ENCODE measurements at regions not wholly inside any gene's neighbourhood (a gene's known extent, or its start where the extent isn't known, plus 50 kb on each side); places are given as distances from the start of the nearest gene placed in this dataset.
"Not testable (repeated sequence)": the region's sequence is repeated elsewhere in the genome, so short reads cannot be mapped to it uniquely, and the experiment has no call there.

DNA sequence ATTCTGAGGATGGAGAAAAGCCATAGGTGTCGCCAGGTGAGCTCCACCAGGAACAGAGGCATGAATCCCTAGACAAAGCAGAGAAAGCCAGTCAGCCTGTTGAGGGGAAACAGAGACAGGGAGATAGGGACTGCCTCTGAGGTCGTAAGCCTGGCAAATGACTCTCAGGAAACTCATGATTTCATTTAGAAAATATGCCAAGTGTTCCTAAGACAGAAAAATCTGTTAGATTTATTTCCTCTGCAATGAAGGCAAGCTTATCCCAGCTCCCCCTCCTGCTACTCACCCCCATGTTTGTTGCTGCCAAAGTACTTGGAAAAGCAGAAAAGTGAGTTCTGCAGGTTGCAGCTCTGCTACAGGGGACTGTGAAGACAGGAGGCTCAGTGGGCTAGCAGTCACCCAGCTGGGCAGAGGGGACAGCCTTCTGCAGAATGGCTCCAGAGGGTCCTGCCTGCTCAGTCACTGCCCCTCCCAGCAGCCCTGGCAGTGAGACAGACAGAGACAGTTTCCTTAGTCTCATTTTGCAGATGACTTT lies 184.3 kb downstream of the ADRA2A start:
- DNase-seq (ENCODE audit: low spot score in 2 of 2) = no peak
- no peak for FAIRE-seq

DNA sequence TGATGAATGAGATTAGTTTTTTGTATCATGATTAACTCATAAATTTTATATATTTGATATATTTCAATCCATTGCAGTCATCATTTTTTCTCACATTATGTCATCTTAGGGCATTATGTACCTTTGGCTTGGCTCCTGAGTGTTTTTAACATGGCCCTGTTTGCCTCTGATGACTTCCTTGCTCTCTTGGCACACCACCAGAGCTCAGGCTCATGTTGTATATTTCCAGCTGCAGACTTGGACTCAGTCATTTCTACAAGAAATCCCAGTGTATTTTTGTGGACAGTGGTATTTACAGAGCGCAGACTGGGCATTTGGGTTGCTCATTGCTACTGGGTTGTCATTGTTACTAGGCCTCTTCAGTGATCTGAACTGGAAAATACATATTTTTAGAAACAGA lies 188.5 kb downstream of the ADRA2A start:
- DNase-seq (ENCODE audit: low spot score in 2 of 2) (no peak), FAIRE-seq (no peak)

DNA sequence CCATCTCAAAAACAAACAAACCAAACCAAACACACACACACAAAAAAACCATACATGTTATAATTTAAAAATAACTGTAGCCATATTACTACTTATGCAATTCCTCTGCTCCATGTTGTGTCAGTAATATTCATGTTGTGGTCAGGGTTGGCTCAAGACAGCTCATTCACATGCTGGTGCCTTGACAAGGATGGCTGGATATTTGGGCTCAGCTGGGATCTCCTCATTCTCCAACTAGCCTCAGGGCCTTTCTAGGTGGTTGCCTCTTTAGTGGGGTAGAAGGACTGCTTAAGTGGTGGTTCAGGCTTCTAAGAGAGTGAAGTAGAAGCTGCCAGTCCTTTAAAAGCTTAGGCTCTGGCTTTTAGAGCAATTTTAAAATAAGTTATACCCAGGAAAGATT lies 189.3 kb downstream of the ADRA2A start:
- FAIRE-seq = no peak
- DNase-seq (ENCODE audit: low spot score in 2 of 2) = no peak

DNA sequence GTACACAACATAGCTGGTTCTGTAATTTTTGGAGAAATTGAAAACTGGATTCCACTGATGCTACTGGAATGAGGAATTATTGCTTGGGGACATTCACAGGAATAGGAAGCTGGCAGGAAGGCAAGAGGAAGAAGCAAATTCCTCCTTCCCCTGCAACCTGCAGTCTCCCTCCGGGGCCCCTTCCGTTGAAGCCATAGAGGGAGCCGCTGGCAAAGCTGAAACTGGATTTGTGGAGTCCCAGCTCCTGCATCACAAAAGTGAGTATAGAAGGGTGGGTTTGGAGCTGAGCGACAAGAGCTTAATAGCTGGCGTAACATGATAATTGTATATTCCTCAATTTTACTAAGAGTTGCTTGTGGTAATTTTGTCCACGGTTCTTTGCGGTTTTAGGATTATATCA lies 190.8 kb downstream of the ADRA2A start:
- DNase-seq (ENCODE audit: low spot score in 2 of 2) (no peak), FAIRE-seq (no peak)

DNA sequence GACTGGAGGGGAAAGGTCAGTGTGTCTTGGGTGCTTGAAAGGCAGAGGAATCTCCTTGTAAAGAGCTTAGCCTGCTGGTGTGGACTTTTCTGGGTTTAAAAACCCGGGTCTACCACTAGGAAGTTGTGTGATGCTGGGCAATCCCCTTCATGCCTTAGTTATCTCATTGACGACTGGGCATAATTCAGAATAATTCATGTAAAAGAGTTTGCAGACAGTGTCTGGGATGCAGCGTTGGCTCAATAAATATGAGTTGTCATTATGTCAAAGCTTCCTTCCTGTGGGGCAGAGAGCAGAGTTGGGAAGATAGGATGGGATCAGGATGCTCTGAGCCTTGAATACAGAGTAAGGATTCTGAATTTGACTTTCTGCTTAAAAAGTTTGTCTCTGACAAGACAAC lies 196.4 kb downstream of the ADRA2A start:
- FAIRE-seq (no peak), DNase-seq (ENCODE audit: low spot score in 2 of 2) (no peak)

DNA sequence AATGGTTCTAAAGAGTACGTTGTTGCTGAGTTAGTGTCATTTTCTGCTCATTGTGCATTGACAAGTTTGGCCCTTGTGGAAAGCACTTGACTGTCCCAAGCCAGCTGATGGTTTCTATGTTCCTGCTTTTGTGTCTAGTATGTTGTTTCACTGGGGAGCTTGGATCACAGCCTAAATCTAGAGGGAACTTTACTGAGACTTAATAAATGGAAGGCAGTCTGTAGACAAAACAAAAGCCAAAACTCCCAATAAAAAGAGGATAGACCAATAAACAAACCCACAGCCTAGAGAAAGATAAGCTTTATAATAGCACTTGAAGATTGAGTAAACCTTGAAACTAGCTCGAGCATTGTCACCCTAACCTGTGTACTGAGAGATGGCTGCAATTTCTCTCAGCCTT lies 196.8 kb downstream of the ADRA2A start:
- DNase-seq (ENCODE audit: low spot score in 2 of 2) (no peak), FAIRE-seq (no peak)

DNA sequence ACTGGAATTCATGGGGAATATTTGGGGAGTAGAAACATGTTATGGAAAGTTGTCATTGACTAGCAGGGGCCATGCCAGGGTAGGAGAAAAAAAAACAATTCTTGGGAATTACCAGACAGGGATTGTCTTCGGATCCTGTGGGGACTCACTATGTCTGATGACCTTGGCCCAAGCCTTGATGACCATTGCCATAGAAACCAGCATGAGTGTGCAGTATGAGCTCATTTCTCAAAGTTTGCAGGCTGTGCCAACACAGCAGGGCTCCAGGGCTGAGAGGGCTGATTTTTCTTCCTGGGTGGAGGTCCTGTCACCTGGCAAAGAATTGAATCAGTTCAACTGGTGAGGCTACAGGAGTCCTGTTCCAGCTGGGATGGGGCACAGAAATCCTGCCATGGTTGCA lies 198.3 kb downstream of the ADRA2A start:
- DNase-seq (ENCODE audit: low spot score in 2 of 2) = no peak
- no peak for FAIRE-seq

DNA sequence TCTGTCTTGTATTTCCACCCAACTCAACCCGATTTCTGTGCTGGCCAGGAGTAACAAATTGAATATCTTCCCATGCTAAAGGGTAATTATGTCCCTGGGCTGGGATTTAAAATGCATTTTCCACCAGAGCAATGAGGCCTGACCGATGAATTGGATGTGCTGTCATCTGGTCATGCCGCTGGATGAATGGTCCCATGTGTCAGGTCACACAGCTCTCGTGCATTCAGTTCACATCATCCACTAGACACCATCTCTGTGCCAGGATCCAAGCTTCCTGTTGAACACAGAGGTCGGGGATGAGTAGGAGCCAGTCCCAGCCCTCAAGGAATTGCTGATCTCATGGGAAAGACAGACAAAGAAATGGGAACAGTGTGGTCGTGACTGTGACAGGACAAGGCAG lies 200.8 kb downstream of the ADRA2A start:
- no peak for FAIRE-seq

DNA sequence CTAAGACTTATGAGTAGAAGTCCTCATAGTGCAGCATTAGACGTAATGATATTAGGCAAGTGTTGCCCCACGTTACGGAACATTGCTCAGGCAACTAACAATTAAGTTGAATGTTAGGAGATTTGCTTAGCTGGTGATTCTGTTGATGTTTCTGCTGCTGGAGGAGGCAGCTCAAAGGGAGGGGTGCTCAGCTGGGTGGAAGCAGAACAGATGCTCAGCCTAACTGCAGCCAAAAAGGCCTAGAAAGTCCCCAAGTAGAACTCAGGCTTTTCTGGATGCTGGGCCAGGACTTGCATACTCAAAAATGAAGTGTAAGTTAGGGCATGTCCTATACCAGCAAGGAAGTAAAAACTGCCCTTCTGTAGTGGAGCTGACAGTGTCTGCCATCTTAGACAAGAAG lies 201.4 kb downstream of the ADRA2A start:
- DNase-seq (ENCODE audit: low spot score in 2 of 2) = no peak
- FAIRE-seq = no peak

More for the DNA sequence above, 200.8 kb downstream of the ADRA2A start:
- no peak for DNase-seq (ENCODE audit: low spot score in 2 of 2)

DNA sequence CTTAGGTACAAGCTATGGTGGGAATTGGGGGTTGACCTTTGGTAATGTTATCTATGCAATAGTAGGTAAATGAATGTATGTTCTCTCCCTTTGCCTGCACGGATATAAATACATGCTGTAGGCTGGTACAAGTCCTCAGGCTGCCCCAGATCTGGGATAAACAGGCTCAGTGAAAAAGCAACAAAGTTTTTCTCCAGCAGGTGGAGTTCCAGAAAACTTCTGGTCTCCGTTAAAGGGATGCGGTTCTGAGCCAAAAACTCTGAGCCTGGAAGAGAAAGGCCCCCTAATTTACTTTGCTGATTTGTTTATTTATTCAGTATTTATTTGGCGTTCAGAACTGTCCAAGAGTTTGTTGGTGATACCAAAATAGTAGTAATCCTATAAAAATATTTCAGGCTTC lies 204.7 kb downstream of the ADRA2A start:
- no peak for FAIRE-seq
- peak in 1 of 2 donors; percentile 7 for DNase-seq (ENCODE audit: low spot score in 2 of 2)

DNA sequence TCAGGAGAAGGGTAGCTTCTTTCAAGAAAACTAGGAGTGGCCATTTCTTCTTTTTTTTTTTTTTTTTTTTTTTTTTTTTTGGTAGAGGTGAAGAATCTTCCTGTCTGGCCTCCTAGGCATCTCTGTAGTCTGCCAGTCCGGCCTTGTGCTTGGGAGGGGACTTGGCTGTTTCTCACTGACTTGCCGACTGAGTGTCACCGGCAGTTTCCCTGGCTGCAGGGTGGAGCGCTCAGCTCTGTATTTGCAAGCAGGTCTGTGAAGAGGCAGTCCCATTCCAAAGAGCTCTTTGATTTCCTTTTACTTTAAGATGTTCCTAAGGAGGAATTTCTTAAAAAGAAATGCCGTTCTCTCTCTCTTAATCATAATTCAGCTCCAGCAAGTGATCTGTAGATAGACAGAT lies 212.6 kb downstream of the ADRA2A start:
- no peak for DNase-seq (ENCODE audit: low spot score in 2 of 2)
- FAIRE-seq = no peak

DNA sequence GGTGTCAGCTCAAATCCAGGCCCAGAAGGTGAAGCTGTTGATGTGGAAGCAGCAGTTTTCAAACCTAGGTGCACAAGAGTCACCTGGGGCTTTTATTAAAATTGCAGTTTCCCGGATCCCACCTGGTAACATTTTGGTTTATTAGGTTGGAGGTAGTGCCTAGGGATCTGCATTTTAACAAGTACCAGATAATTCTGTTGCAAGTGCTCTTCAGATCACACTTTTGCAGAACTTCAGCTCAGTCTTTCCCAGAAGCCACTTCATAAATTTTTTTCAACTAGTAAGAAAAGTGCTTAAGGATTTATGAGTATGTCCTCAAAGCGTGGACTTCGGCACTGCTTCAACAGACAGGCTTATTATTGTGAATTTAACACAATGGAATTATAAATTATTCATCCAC lies 213.8 kb downstream of the ADRA2A start:
- DNase-seq (ENCODE audit: low spot score in 2 of 2) = no peak
- no peak for FAIRE-seq

DNA sequence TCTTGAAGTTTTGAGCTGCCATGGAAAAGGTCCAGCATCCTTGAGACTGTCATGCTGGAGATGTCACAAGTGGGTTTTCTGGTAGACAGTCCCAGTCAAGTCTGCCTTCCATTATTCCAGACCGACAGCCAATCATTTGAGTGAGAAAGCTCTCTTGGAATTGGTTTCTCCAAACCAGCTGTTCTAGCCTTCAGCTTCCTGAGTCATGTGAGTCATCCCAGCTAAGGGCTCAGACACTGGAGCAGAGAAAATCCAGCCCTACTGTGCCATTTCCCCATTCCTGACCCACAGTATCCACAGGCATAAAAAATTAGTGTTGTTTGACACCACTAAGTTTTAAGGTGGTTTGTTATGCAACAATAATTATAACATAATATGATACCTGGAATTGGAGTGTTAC lies 219.0 kb downstream of the ADRA2A start:
- FAIRE-seq (no peak), DNase-seq (ENCODE audit: low spot score in 2 of 2) (no peak)

DNA sequence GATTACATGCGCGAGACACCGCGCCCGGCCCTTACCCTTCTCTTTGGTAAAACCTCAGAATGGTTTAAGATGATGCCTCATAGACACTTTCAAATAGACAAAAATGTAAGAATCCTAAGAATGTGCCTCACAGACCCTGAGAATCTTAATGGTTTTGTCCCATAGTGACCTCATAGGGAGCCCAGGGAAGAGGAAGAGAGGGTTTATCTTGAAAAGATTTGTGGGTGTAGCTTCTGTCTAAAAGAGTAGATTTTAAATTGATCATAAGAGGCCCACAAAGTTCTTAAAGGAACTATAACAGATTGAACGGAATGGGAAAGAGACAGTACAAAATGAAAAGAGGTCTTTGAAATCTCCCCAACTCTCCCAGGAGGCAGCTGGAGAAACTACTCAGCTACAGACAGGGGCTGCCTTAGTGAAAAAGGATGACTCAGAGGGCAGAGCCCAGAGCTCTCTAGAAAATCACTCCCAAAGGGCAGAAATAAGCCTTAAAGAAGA lies 220.6 kb downstream of the ADRA2A start:
- DNase-seq (ENCODE audit: low spot score in 2 of 2) (no peak), FAIRE-seq (no peak)

DNA sequence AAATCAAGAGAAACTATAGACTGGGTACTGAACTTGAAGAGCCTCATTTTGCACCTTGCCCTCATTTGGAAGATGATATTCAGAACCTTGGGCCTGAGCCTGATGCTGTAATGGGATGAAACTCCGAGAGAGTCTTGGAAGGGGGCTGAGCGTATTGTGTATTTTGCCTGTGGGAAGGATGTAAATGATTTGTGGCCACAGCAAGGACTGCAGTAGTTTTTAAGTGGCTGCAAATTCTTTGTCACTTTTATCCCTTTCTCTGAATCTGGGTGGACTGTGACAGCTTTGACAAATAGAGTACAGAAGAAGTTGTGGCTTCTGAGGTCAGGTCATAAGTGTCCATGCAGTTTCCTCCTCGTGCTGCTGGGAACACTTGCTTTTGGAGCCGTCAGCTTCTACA lies 221.2 kb downstream of the ADRA2A start:
- DNase-seq (ENCODE audit: low spot score in 2 of 2) (no peak), FAIRE-seq (no peak)

DNA sequence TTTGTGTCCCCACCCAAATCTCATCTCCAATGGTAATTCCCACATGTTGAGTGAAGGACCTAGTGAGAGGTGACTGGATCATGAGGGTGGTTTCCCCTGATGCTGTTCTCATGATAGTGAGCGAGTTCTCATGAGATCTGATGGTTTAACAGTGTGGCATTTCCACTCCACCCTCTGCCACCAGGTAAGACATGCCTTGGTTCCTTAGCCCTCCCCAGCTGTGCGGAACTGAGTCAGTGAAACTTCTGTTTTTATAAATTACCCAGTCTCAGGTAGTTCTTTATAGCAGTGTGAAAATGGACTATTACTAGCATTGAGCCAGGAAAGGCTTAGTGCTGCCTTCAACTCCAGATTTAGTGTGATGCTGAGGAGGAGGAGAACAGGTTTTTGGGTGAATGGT lies 222.2 kb downstream of the ADRA2A start:
- FAIRE-seq = no peak

DNA sequence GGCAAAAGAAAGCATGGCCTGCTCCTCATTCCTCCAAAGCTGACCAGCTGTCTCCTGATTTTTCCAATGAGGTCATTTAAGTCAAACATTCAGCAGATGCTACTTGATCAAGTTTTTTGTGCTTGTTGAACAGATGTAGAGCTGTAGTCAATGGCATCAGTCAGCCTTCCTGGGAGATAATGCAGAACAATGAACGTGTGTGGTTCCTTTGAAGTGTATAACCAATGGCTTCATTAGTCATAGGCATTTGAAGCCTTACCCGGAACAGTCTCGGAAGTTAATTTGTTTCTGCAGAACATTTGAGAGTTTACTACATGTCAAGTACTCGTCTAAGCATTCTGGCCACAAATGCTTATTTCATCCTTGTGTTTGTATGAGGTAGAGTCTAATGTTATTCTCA lies 227.1 kb downstream of the ADRA2A start:
- no peak for DNase-seq (ENCODE audit: low spot score in 2 of 2)
- FAIRE-seq = no peak

More for the DNA sequence above, 222.2 kb downstream of the ADRA2A start:
- DNase-seq (ENCODE audit: low spot score in 2 of 2) = no peak

DNA sequence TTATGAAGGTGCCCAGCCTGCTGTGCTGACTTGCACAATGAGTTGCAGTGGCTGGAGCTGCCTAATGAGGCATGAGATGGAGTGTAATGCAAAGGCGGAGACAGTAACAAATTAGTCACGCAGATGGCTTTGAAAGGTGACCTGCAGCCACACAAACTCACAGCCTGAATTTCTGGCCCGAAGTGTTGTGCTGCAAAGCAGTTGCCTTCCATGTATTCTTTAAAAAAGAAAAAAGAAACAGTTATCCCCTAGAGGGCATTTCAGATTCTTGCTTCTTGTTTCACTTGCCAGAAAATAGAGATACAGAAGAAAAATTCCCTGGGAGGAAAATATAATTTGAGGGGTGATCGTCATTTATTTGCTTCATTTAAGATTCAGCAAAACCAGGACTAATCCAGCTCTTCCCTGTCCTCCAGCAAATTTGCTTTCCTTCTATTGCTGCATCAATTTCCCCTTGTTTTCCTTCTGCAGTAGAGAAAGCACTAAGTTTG lies 239.9 kb downstream of the ADRA2A start:
- FAIRE-seq (no peak), DNase-seq (ENCODE audit: low spot score in 2 of 2) (no peak)

DNA sequence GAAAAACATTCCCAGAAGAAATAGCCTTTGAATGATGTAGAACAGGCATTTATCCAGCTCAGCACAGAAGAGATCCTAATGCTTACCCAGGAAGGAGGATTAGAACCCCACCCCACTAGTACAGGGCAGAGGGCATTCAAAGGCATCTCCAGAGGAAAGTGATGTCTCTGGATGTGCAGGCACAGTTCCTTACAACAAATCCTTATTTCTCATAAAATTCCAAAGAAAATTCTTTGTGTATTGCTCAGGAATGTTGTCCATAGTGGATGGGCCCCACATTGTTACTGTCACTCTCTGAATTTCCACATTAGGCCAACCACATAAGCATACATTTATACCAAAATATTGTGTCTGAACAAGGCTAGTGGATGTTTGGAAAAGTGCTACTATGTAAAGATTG lies 243.0 kb downstream of the ADRA2A start:
- no peak for FAIRE-seq
- DNase-seq (ENCODE audit: low spot score in 2 of 2) = no peak

DNA sequence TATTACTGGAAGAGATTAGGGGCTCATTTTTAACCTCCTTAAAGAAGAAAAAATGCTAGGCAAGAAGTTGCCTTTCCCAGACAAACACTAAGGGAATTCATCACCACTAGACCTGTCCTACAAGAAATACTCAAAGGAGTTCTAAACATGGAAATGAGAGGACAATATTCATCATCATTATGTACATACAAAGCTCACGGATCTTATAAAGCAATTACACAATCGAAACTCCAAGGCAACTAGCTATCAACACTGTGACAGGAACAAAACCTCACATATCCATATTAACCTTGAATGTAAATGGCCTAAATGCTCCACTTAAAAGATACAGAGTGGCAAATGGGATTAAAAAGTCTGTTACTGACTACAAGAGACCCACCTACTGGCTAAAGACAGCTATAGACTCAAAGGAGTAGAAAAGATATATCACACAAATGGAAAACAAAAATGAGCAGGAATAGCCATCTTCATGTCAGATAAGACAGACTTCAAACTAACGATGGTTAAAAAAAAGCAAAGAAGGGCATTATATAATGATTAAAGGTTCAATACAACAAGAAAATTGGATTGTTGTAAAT lies 246.6 kb downstream of the ADRA2A start:
- FAIRE-seq = no peak
- no peak for DNase-seq (ENCODE audit: low spot score in 2 of 2)

DNA sequence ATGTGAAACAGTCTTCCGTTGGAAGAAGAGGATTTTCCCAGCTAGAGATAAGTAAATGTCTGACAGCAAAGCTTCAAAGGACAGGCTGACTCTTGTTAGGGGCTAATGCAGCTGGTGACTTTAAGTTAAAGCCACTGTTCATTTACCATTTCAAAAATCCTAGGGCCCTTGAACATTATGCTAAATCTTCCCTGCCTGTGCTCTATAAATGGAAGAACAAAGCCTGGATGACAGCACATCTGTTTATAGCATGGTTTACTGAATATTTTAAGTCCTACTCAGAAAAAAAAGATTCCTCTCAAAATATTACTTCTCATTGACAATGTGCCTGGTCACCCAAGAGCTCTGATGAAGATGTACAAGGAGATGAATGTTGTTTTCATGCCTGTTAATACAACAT lies 255.3 kb downstream of the ADRA2A start:
- not testable (repeated sequence) for DNase-seq (ENCODE audit: low spot score in 2 of 2); FAIRE-seq

DNA sequence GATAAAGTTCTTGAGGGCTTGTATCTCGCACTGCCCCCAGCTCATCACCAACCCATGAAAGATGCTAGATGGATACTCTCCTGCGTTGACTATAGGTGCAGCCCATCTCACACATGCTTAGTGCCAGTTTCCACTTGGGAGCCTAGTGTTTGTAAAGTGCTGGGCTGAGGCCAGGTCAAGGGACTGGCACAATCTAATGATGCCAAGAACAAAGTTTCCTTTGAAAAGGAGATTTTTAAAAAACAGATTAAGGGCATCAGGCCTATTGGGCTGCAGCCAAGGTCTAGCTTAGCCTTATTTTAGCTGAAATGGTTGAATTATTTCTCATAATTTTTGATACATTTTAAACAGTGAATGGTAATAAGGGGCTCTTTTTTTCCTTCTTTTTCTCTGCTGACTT lies 259.0 kb downstream of the ADRA2A start:
- FAIRE-seq = no peak
- DNase-seq (ENCODE audit: low spot score in 2 of 2) = no peak

DNA sequence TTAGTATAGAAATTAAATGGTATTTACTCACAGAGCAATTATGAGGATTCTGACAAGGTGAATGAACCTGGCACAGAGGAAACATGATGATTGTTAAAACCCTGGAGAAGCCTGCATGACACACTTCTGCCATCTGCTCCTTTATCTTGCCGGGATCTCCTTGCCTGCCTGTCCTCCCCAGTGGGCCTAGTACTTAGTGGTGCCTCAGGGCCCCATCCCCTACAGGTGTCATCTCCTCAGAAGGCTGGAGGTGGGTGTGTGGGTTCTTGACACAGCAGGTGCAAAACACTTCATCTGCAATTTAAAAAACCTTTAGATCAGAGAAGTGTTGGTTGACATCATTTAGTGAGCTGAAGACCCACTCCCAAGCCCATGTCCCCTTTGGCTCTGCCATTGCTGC lies 261.2 kb downstream of the ADRA2A start:
- DNase-seq (ENCODE audit: low spot score in 2 of 2) (no peak), FAIRE-seq (no peak)

All from frontal cortex (tissue), 3 donors.